CD4-positive, alpha-beta T cell (primary cell): ENCODE measurements at regions not wholly inside any gene's neighbourhood (a gene's known extent, or its start where the extent isn't known, plus 50 kb on each side); places are given as distances from the start of the nearest gene placed in this dataset.

Experiments used
- ATAC-seq: fragments of 200-7000 bp; cut with Tn5 transposase; one replicate; pipeline ENCODE4 v1.10.0; 2022; ENCODE audit warnings: mild to moderate bottlenecking; ENCODE audit not compliant: poor library complexity
- CTCF ChIA-PET: fragments of 350-600 bp; sonication (Branson Sonifier 250); formaldehyde crosslinking; loops from one replicate; lab custom pipeline; 2021; ENCODE audit warnings: antibody characterized with exemption, inconsistent platforms; lab: Charles Lee
- POLR2A ChIA-PET: fragments of 350-600 bp; sonication (Branson Sonifier 250); formaldehyde crosslinking; loops from one replicate; lab custom pipeline; 2021; ENCODE audit warnings: antibody characterized with exemption, inconsistent platforms; lab: Charles Lee
- DNase-seq, 14 experiments: peaks; one replicate each; pipeline ENCODE4 v3.0.0-alpha.2; 2013 to 2020; ENCODE audit warnings: mixed read lengths in 2 of 14
- H3K27ac ChIP-seq, 2 donors: one replicate each; pipeline versions ENCODE4 v1.5.1 to v1.7.0; 2013; ENCODE audit warnings: low read length in 2 of 2, low read depth in 1 of 2, mild to moderate bottlenecking in 1 of 2
- H3K27me3 ChIP-seq, 2 experiments: 1 replicate in 1 of 2; 2 replicates in 1 of 2; pipeline versions ENCODE4 v1.6.1 to v1.7.0; 2013; ENCODE audit warnings: low read length in 2 of 2, control low read depth in 1 of 2, mild to moderate bottlenecking in 1 of 2, moderate library complexity in 1 of 2; ENCODE audit not compliant: insufficient read depth in 2 of 2, control insufficient read depth in 1 of 2
- H3K36me3 ChIP-seq: one replicate; pipeline ENCODE4 v1.6.1; 2013; ENCODE audit warnings: low read length, control low read depth; ENCODE audit not compliant: insufficient read depth
- H3K4me1 ChIP-seq: one replicate; pipeline ENCODE4 v1.6.1; 2013; ENCODE audit warnings: low read length, control low read depth; ENCODE audit not compliant: insufficient read depth
- H3K4me3 ChIP-seq: one replicate; pipeline ENCODE4 v1.5.1; 2013; ENCODE audit warnings: mild to moderate bottlenecking, low read length, moderate library complexity
- H3K9me3 ChIP-seq, 2 experiments: 1 replicate in 1 of 2; 2 replicates in 1 of 2; pipeline versions ENCODE4 v1.6.1 to v1.7.0; 2013; ENCODE audit warnings: low read length in 2 of 2, mild to moderate bottlenecking in 2 of 2, control low read depth in 1 of 2, moderate library complexity in 1 of 2; ENCODE audit not compliant: control insufficient read depth in 1 of 2, insufficient read depth in 1 of 2
- H3K27ac Mint-ChIP-seq: one replicate; pipeline ENCODE4 v1.8.0; 2020; ENCODE audit warnings: mixed read lengths
- H3K27me3 Mint-ChIP-seq: one replicate; pipeline ENCODE4 v1.8.0; 2021; ENCODE audit warnings: mixed read lengths
- H3K36me3 Mint-ChIP-seq: one replicate; pipeline ENCODE4 v1.8.0; 2021; ENCODE audit warnings: low read depth, mixed read lengths
- H3K4me1 Mint-ChIP-seq: one replicate; pipeline ENCODE4 v1.8.0; 2021; ENCODE audit warnings: low read depth, mixed read lengths
- H3K4me3 Mint-ChIP-seq: one replicate; pipeline ENCODE4 v1.8.0; 2020; ENCODE audit warnings: mild to moderate bottlenecking, mixed read lengths
- H3K9me3 Mint-ChIP-seq: one replicate; pipeline ENCODE4 v1.8.0; 2020; ENCODE audit warnings: mixed read lengths
- intact Hi-C, 2 experiments: fragments of 100-400 bp; cut with DNase I in 1 of 2; cut with micrococcal nuclease in 1 of 2; formaldehyde crosslinking; loops; one replicate each; pipeline versions ENCODE4 v1.15.1 to v1.9.0; 2023 to 2025; cut with DNase I, micrococcal nuclease
- TF ChIP-seq, protein P1 (sequence below): fragments of 200-600 bp; IDR thresholded peaks from one replicate; pipeline ENCODE4 v1.8.0; 2022; ENCODE audit warnings: antibody characterized with exemption, mild to moderate bottlenecking

DNA sequence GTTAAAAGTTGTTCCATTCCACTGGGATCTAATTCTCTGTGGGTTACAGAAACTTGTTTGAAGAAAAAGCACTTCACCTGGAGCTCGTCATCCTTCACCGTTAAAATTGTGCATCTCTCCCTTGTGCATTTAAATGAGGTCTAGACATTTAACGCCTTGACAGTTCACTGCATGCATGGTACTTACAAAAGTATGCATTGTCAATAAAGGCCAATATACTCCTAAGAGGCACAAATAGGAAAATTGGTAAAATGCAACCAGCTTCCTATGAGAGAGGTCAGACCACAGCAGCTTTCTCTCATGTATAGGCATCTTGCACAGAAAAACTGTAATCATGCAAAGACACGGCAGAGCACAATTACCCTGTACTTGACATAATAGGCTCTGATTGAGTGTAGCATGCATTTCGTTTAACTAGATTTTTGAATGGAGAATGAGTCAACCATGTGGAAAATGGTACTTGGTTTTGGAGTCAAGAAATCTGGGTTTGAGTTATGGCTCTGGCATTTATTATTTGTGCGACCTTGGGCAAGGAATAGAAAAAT is 378.5 kb downstream of the RFPL4B start:
- Histone ChIP-seq H3K36me3 (no peaks in the 10 kb centered on the region), H3K4me1 (no peaks in the 10 kb centered on the region), H3K4me3 (no peak overlapping the region), H3K9me3 (no peaks in the 10 kb centered on the region), H3K27me3 (no peaks in the 10 kb centered on the region), H3K27ac (no peak overlapping the region)
- H3K4me1 Mint-ChIP-seq = no peaks in the 10 kb centered on the region
- H3K36me3 Mint-ChIP-seq = no peaks in the 10 kb centered on the region
- CTCF ChIA-PET = no interaction called here
- no peak overlapping the region for H3K27ac Mint-ChIP-seq
- H3K27me3 Mint-ChIP-seq = no peaks in the 10 kb centered on the region
- H3K4me3 Mint-ChIP-seq = no peak overlapping the region
- ATAC-seq = no peak
- POLR2A ChIA-PET = no interaction called here
- no peak for DNase-seq
- intact Hi-C loops = no loop called here
- H3K9me3 Mint-ChIP-seq = no peaks in the 10 kb centered on the region
- TF ChIP-seq, protein P1, sequence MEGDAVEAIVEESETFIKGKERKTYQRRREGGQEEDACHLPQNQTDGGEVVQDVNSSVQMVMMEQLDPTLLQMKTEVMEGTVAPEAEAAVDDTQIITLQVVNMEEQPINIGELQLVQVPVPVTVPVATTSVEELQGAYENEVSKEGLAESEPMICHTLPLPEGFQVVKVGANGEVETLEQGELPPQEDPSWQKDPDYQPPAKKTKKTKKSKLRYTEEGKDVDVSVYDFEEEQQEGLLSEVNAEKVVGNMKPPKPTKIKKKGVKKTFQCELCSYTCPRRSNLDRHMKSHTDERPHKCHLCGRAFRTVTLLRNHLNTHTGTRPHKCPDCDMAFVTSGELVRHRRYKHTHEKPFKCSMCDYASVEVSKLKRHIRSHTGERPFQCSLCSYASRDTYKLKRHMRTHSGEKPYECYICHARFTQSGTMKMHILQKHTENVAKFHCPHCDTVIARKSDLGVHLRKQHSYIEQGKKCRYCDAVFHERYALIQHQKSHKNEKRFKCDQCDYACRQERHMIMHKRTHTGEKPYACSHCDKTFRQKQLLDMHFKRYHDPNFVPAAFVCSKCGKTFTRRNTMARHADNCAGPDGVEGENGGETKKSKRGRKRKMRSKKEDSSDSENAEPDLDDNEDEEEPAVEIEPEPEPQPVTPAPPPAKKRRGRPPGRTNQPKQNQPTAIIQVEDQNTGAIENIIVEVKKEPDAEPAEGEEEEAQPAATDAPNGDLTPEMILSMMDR = no peak

DNA sequence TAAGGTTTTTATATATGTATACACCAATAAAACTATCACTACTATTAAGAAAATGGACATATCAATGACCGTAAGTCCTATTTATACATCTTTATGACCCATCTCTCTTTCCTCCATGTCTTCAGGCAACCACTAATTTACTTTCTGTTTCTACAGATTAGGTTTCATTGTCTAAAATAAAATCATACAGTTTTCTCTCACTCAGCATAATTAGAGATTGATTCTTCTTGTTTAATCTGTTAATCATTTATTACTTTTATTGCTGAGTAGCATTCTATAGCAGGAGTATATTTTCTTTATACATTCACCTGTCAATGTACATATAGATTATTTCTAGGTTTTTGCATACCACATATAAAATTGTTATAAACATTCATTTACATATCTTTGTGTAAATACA is 388.0 kb downstream of the RFPL4B start:
- H3K27me3 ChIP-seq = no peaks in the 10 kb centered on the region
- Mint-ChIP-seq H3K9me3 (no peaks in the 10 kb centered on the region), H3K27me3 (no peaks in the 10 kb centered on the region), H3K4me1 (no peaks in the 10 kb centered on the region), H3K4me3 (no peak overlapping the region), H3K27ac (no peak overlapping the region), H3K36me3 (no peaks in the 10 kb centered on the region)
- TF ChIP-seq, protein P1 = no peak
- peaks cover 0 to 5% of the 10 kb centered on the region in 2 experiments for H3K9me3 ChIP-seq
- H3K4me1 ChIP-seq = no peaks in the 10 kb centered on the region
- ATAC-seq = no peak
- no peaks in the 10 kb centered on the region for H3K36me3 ChIP-seq
- no peak overlapping the region for H3K4me3 ChIP-seq
- ChIA-PET POLR2A (no interaction called here), CTCF (no interaction called here)
- no peak for DNase-seq
- intact Hi-C loops = no loop called here
- H3K27ac ChIP-seq = no peak overlapping the region

DNA sequence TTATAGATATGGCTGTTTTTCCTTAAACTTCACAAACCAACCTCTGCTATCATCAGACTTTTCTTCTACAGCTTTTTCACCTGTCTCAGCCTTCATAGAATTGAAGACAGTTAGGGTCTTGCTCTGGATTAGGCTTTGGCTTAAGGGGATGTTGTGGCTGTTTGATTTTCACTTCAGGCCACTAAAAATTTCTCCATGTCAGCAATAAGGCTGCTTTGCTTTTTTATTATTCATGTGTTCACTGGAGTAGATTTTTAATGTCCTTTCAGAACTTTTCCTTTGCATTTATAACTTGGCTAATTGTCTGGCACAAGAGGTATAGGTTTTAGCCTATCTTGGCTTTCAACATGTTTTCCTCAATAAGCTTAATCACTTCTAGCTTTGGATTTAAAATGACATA is 392.6 kb downstream of the RFPL4B start:
- DNase-seq (no peak), ATAC-seq (no peak)
- no peak overlapping the region for H3K4me3 Mint-ChIP-seq
- no peak overlapping the region for H3K4me3 ChIP-seq
- H3K36me3 Mint-ChIP-seq = no peaks in the 10 kb centered on the region
- H3K9me3 ChIP-seq = peaks cover 0 to 5% of the 10 kb centered on the region in 2 experiments
- no peaks in the 10 kb centered on the region for H3K27me3 ChIP-seq
- TF ChIP-seq, protein P1 = no peak
- no peaks in the 10 kb centered on the region for H3K9me3 Mint-ChIP-seq
- CTCF ChIA-PET = no interaction called here
- no peak overlapping the region for H3K27ac ChIP-seq
- H3K27me3 Mint-ChIP-seq = no peaks in the 10 kb centered on the region
- intact Hi-C loops = no loop called here
- no peak overlapping the region for H3K27ac Mint-ChIP-seq
- H3K36me3 ChIP-seq = no peaks in the 10 kb centered on the region
- no peaks in the 10 kb centered on the region for H3K4me1 Mint-ChIP-seq
- POLR2A ChIA-PET = no interaction called here
- H3K4me1 ChIP-seq = no peaks in the 10 kb centered on the region
